ENCODE measurements at regions not wholly inside any gene's neighbourhood (a gene's known extent, or its start where the extent isn't known, plus 50 kb on each side); places are given as distances from the start of the nearest gene placed in this dataset.

DNA sequence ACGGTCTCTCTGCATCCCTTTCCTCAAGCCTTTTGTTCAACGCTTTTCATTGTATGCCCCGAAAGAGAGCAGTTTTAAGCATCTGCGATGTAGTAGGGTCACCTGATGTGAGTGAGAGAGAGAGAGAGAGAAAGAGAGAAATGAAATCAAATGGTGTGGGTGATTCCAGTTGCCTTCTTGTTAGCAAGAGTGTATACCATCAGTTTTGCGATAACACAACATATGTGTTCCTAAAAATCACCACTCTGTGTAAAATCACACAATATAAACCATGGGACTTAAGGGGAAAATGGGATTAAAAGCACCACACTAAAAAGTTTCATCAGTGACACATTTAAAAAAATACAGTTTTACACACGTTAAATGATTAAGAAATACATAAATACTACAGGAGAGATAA lies 1102.7 kb upstream of the EEF2KMT start:
- DNase-seq (ENCODE audit: low spot score), result no peak

DNA sequence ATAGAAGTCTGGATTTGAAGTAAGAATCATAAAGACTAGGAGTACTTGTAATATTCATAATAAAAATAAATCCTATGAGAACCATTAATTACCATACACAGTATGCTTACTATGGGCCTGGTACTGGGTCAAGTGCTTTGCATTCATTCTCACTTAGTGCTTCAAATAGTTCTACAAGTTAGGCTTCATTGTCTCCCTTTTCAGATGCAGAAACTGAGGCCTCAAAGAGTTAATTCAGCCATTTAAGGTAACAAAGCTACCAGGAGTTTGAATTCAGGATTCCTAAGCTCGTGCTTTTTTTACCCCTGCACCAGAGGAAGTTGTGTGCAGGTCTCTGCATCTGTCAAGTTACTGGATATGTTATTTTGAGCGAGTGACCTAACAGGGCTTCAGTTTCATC lies 1098.4 kb upstream of the EEF2KMT start:
- no peak for DNase-seq (ENCODE audit: low spot score)

DNA sequence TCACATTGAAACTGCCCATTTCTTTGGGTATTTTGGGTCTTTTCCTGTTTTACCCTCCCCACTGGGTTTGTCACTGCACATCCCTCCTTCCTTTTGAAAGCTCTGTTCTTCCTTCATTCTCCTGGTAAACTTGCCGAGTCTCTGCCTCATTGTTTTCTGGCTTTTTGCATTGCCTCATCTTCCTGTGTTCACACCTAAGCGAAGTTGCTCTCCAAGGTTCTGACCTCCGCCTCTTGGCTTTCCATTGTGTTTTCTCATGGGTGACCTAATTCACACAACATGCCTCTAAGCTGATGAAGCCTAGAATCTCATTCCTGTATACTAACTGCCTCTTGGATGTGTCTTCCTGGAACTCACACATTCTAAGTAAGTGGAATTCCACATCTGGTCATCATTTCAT lies 1096.1 kb upstream of the EEF2KMT start:
- no peak for DNase-seq (ENCODE audit: low spot score)

DNA sequence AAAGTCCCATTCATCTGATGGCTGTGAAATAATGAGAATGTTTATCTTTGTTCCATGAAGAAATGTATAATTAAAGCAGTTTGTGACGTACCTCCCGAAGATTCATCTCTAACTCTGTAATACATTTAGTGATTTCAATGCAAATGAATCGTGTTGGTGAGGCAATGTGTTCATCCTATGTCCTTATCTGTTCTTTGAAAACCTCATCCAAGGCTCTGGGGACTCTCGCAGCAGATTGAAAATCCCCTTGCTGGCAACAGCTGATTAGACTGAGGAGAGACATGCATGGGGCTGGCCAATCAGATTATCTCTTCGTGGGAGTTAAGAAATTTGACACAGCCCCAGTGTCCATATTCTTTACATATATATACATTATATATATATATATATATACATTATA lies 1095.4 kb upstream of the EEF2KMT start:
- no peak for DNase-seq (ENCODE audit: low spot score)

DNA sequence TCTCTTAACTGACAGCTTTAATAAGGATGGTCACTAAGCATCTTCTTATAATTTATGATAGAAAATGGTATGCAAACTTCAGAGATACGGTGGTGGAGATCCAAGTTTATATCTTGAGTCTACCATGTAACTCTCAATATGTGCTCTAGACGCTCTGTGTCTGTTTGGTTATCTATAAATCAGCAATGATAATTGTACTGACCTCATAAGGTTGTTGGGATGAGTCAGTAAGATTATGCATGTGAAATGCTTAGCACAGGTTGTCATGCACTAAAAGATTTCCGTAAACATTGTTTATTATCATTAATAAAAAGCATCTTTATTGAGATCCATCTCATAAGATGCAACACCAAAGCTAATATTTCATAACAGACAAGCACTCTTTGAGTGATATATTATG lies 1094.9 kb upstream of the EEF2KMT start:
- no peak for DNase-seq (ENCODE audit: low spot score)

DNA sequence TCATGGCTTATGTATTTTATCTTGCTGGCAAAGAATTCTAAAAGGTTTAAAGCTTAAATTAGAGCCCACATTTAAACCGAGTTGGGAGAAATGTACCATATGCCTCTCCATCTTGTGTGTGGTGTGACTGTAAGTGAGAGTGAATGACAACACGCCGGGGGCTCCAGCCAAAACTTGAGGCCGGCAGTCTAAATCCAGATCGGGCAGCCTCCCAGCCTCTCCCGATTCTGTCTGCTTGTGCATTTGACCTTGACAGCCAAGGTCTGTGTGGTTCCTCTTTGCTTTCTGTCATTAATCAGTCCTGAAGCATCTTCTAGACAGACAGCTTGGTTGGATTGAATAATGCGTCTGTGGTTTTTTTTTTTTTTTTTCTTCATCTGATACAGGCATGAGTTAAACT lies 1093.2 kb upstream of the EEF2KMT start:
- DNase-seq (ENCODE audit: low spot score), result no peak

DNA sequence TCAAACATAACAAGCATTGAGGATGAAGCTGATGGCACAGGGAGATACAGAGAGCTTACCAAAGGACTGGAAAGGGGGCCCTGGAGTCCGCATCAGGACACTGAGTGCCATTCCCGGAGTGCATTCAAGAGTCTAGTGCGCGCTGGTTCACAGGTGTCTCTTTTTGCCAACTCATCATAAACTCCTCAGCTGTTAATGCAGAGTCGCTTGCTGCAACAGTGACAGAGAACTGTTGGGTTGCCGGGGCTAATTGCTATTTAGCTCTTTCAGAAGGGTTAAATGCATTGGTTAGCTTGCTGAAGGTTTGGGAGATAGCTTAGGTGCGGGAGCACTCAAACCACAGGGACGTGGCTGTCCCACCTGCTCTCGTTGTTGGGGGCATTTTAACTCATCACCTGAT lies 1091.6 kb upstream of the EEF2KMT start:
- no peak for DNase-seq (ENCODE audit: low spot score)

DNA sequence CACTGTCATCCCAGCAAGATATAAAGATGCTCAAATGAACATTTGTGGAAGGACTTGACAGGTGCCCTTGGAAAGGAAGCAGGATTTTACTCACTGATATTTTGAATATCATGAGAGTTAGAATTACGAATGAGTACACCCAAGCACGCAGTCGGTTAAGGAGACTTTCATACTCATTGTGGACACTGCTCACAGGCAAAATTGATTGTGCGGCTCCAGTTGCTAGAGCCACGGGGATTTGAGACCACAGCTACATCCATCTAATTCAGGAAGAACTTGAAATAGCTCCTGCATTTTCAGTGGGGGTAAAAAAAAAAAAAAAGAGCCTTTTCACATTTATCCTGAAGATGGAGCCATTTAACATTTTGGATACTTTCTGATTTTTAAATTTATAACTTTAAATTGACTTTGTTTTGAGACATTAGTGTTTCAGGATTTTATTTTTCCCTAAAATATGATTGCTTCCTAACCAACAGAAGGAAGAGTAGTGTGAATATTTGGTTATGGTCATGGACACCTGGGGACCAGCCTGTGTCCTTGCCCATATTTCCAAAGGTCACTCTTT lies 1080.1 kb upstream of the EEF2KMT start:
- DNase-seq (ENCODE audit: low spot score), result no peak

DNA sequence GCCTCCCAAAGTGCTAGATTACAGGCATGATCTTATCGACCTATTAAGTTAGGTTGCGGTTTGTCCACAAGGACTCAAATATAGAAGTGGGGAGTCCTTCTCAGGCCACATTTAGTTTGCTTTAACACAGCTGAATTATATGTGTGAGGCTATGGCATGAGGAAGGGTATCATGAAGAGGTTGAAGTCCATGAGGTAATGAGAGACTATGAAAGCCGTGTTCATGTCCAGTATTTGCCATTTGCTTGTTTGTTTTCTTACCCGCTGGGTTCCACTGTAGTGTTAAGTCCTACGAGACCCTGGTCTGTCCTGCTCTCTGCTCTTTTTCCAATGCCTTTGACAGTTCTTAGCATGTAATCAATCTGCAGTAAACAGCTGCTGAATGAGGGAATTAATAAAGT lies 1072.4 kb upstream of the EEF2KMT start:
- no peak for DNase-seq (ENCODE audit: low spot score)

DNA sequence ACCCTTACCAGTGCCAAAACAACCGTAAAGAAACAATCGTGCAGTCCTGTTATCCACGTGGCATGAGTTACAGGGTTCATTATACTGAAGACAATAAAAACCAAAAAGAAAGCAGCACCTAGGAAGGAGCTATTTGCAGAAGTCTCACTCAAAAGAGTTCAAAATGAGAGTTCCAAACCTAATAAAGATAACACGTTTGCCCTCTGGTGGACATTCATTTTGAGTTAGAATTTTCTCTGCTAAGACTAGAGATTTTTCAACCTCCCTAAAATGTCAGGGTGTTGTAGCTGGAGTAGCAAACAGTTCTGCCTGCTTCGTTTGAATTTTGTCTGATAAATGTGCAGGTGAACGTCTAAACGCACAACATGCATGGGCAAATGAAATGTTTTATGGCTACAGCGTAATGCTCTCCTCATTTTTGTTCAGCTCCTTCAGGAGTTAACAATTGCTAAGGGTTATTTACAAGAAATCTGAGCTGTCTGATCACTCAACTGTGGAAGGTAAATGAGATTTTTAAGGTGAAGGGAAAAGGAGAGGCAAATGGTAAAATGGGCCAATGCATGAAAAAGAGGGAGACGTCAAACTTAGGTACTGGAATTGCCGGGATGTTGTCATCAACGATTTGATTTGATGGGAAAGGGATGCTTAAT lies 1067.9 kb upstream of the EEF2KMT start:
- DNase-seq (ENCODE audit: low spot score), result no peak

DNA sequence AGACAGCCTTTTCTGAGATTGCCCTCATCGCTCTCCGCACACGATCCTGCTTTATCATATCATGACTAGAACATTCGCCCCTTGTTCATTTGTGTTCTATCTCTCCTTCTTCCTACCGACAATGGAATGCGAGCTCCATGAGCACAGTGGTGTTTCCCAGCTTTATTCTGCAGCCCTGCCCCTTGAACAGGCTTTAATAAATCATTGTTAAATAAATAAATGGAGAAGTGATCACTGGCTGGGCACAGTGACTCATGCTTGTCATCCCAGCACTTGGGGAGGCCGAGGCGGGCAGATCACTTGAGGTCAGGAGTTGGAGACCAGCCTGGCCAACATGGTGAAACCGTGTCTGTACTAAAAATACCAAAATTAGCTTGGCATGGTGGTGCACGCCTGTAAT lies 1063.3 kb upstream of the EEF2KMT start:
- DNase-seq (ENCODE audit: low spot score), result no peak

DNA sequence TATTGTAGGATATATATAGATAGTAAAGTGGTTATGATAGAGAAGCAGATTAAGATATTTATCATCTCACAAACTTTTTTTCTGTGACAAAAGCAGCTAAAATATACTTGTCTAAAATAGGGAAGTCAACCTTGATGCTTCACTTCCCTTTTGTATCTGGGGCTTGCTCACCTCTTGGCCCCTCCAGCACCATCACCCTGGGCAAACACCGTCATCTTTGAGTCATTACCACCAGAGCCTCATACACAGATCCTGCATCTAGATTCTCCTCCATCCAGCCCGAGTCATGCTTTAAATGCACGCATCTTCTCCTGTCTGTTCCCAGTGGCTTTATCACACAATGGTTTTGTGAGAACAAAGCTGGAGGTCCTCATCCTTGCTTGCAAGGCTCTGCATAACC lies 1062.7 kb upstream of the EEF2KMT start:
- DNase-seq (ENCODE audit: low spot score), result no peak

DNA sequence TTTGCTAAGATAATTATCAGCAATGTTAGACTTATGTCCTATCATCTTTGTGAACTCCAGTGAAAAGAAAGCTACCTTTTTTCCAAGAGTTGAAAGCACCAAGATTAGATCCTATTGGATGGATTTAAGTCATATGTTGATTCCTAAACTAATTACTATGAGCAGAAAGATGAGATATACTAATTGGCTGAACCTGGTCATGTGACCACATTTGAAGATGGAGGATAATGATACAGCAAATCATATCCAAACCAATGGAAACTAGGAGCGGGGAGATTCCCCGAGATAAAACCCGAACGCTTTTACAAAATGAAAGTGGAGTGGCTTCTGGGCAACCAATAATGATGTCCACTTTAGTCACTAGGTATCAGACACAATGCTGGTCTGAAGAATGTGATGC lies 1060.2 kb upstream of the EEF2KMT start:
- DNase-seq (ENCODE audit: low spot score), result no peak

DNA sequence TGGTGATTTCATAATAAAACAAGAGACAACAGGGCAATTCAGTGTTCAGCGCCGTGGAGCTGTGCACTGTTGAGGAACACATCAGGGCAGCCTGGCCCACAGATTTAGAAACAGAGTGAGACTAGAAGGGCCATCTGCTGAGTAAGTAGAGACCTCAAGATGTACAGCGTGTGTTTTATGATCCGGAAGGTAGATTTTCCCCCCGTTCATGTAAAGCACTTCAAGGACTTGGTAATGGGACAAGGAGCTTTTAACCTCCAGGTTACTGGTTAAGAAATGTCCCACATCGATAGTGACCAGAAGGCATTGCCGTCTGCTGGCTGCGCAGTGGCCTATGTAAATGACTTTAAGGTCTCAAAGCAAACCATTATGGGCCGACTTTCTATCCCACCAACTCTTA lies 1057.7 kb upstream of the EEF2KMT start:
- no peak for DNase-seq (ENCODE audit: low spot score)

DNA sequence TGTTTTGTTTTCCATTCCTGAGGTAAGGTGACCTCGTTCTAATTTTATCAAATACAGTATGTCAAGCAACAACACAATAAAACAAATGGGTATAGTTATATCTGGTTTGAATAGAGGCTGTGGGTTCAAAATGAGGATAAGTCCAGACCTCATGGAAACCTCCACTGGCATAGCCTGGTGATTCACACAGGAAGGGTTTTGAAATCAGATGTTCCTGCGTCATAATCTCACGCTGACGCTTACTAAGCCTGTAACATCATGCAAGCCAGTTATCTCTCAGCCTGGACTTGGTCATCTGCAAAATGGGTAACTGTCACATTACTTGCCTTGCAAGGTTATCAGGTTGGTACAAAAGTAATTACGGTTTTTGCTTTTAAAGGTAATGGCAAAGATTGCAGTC lies 1056.3 kb upstream of the EEF2KMT start:
- no peak for DNase-seq (ENCODE audit: low spot score)

DNA sequence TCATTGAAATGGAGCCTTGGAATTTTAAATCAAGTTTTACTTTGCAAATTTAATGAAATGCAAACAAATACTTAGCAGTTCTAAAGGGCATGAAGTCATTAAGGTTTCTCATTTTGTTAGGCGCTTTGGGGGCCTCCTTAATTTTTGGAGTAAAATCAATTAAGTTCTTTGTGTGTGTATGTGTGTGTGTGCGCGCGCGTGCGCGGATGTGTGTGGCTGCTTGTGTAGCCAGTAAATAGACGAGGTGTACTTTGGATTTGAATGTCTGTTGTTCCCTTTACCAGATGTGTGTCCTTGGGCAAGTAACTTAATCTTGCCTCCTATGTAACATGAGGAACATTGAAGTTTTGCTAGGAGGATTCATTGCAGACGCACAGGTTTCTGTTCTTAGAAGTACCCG lies 1051.4 kb upstream of the EEF2KMT start:
- DNase-seq (ENCODE audit: low spot score), result no peak

DNA sequence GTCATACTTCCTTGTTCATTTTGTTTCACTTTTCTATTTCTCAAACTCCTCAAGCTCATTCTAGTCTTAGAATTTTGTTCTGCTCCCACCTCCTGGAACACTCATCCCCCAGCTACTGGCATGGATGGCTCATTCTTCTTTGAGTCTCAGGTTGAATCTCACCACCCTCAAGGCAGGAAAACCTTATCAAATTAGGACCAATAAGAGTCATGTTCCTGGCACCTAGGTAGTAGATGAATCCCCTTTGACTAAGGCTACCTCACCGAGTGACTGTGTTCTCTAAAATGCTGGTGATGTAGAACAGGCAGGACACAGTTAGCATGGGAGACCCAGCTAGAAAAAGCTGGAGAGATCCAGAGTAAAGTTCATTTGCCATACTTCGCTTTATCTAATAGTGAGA lies 1050.8 kb upstream of the EEF2KMT start:
- DNase-seq (ENCODE audit: low spot score), result no peak

DNA sequence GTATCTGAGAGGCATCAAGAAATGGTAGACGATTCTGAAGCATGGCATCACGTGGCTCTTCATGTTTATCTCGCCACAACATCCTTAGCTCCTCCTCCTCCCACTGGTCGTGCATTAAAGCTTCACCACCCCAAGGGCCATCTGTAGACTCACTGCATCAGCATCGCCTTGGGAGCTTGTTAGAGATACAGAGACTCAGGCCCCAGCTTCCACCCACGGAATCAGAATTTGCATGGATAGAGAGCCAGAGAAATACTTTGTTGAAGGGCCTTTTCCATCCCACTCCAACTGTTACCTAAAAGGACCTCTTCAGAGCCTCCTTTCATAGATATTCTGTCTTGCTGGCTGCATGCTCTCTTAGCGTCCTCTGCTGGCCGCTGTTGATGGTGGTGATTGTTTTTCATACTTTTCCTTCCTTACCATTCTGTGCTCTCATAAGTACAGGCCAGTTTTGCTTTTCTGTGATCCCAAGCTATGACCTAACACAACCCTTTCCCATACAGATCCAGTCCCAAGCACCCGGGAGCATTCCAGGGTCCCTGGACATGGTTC lies 1049.4 kb upstream of the EEF2KMT start:
- no peak for DNase-seq (ENCODE audit: low spot score)

DNA sequence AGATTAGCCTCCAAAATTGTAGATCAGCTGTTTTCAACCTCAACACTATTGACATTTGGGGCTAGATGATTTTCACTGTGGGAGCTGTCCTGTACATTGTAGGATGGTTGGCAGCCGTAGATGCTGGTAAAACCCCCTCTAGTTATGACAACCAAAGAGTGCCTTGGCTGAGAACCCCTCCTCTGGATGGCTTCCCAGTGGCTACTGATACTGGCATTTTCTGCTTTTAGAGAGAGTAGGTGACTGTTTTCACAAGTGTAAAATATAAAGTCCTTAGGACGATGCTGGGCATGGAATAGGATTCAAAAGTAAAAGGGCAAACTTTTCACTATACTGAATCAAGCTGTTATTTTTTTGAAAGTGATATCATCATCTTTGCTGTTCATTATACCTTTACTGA lies 1048.8 kb upstream of the EEF2KMT start:
- DNase-seq (ENCODE audit: low spot score), result no peak

DNA sequence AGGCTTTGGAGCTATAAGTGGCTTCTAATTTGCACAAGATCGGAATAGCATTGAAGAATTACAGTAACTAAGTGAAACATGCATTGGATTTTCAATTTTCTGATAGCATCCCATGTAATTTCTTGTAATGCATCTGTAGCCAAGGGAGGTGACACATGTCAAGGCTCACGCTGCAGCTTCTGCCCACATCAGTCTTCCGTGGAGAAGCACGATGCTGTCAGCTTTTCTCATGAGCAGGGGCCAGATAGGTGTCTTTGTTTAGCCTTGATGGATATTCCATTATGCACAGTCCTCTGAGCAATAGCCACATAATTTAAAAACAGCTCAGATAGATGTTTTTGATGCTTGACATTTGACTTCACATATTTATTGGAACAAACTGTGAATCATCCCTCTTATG lies 1046.9 kb upstream of the EEF2KMT start:
- DNase-seq (ENCODE audit: low spot score), result no peak

DNA sequence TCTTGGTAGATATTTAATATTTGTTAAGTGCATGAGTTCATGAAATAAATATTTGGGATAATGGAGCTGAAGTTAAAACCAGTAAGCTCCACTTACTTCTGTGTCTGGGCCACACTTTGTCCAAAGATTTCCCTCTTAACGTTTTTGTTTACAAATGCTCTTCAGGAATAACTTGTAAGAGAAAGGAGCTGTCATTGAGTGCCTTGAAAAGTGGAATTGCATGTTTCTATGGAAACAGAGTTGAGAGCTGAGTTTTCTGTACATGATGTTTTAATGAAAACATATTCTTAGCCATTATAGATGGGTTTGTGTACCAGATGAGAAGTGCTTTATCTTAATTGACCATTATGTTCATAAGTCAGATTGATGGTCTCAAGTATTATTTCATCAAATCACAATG lies 1045.4 kb upstream of the EEF2KMT start:
- DNase-seq (ENCODE audit: low spot score), result no peak

DNA sequence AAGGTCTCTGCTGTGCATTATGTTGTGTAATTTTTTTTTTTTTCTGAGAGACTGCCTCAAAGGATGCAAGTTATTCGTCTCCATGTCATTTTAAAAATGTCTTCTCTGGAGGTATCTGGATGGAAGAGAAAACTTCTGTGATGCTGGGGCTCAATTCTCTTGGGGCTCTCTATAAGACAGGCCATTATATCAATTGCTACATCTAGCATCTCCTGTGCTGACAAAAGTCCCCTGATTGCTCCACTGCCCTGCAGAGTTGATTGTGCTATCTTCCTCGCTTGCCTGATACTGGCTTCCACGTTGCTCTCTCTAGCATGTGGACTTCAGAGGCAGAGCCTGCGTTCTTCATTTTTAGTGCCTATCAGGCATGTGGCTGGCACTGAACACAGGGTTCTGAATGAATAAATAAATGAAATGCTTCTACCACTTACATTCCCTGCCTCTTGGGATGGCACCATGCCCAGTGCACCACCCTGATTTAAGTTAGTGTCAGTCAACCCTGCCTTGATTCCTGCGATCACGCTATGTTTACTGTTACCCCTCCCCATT lies 1035.5 kb upstream of the EEF2KMT start:
- no peak for DNase-seq (ENCODE audit: low spot score)

DNA sequence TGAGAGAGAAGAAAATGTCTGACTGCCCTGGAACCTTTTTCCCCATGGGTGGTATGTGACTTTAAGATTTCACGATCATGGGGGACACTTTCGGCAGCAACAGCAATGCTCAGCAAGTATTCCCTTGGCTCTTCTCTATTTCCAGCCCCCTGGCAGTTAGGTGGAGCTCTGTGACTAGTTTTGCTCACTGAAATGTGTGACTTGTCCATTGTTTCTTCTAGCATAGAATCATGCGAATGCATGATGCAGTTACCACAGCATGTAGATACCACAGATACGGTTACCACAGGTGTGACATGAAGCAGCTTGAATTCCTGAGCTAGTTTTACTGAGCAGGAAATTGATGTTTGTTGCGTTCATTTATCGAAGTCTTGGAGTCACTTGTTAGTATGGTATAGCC lies 1034.5 kb upstream of the EEF2KMT start:
- DNase-seq (ENCODE audit: low spot score), result peak; percentile 36

DNA sequence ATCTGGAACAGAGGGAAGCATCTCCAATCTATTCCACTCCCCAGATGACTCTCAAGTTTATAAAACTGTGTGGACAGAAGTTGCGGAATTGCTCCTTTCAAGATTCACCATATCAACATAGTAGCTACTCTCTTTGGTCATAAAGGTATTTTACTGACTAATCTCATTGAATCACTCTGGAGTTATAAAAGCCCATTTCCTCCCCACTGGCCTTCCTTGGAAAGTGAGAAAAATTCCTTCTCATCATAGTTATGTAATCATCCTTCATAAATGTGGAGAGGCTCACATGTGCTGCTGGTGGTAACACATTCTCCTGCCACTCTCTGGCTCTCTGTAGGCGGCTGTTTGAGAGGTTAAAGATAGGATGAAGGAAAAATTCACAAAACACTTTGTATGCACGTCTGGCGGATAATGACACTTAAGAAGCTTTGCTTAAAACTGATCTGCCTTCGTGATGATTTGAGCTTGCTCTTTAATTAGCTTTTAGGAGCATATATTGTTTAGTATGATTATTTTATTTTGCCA lies 1034.0 kb upstream of the EEF2KMT start:
- DNase-seq (ENCODE audit: low spot score), result no peak
